Thymus (tissue), 11 donors: ENCODE measurements at regions not wholly inside any gene's neighbourhood (a gene's known extent, or its start where the extent isn't known, plus 50 kb on each side); places are given as distances from the start of the nearest gene placed in this dataset.

Experiments used
- DNase-seq, 9 donors: peaks; one replicate each; pipeline ENCODE4 v3.0.0-alpha.2; 2013; ENCODE audit warnings: low spot score in 9 of 9, low read depth in 6 of 9, missing footprints in 1 of 9
- H3K27ac ChIP-seq, 2 donors: one replicate each; pipeline ENCODE4 v1.5.1; 2013; ENCODE audit warnings: control low read depth in 1 of 2, low read depth in 1 of 2, low read length in 1 of 2, mild to moderate bottlenecking in 1 of 2, moderate library complexity in 1 of 2
- H3K27me3 ChIP-seq, 2 donors: one replicate each; pipeline ENCODE4 v1.5.1; 2013; ENCODE audit warnings: low read length in 1 of 2; ENCODE audit not compliant: control insufficient read depth in 2 of 2, insufficient read depth in 1 of 2
- H3K36me3 ChIP-seq, 2 donors: one replicate each; pipeline ENCODE4 v1.5.1; 2013; ENCODE audit warnings: low read length in 1 of 2, mild to moderate bottlenecking in 1 of 2, moderate library complexity in 1 of 2; ENCODE audit not compliant: control insufficient read depth in 2 of 2, insufficient read depth in 2 of 2
- H3K4me1 ChIP-seq, 2 donors: one replicate each; pipeline ENCODE4 v1.5.1; 2013; ENCODE audit warnings: low read length in 2 of 2; ENCODE audit not compliant: control insufficient read depth in 2 of 2, insufficient read depth in 2 of 2
- H3K4me3 ChIP-seq, 2 donors: one replicate each; pipeline ENCODE4 v1.5.1; 2013; ENCODE audit warnings: low read length in 2 of 2, control low read depth in 1 of 2, mild to moderate bottlenecking in 1 of 2
- H3K9me3 ChIP-seq, 2 donors: one replicate each; pipeline ENCODE4 v1.5.1; 2013; ENCODE audit warnings: low read length in 1 of 2, mild to moderate bottlenecking in 1 of 2; ENCODE audit not compliant: control insufficient read depth in 2 of 2, insufficient read depth in 1 of 2
- WGBS: extraction: QIAGEN DNeasy Blood & Tissue Kit; methylation state at CpG from one replicate; pipeline ENCODE4 v1.1.7; 2013; 5-methylcytosine and 5-hydroxymethylcytosine counted together
- donor health status: healthy.

- no peak overlapping the region for H3K27ac ChIP-seq
- no peaks in the 10 kb centered on the region for H3K4me1 ChIP-seq
- 76% methylated on average over 2 of the region's 2 CpGs for WGBS
- no peaks in the 10 kb centered on the region for H3K27me3 ChIP-seq
- H3K4me3 ChIP-seq = no peak overlapping the region
- no peaks in the 10 kb centered on the region for H3K36me3 ChIP-seq
- H3K9me3 ChIP-seq = no peaks in the 10 kb centered on the region
- no peak for DNase-seq
Observed at GRCh38 chr4:181601103-181601502, 642.1 kb upstream of the TENM3 start.

- Histone ChIP-seq H3K4me3 (no peak overlapping the region), H3K36me3 (no peaks in the 10 kb centered on the region), H3K9me3 (no peaks in the 10 kb centered on the region), H3K4me1 (no peaks in the 10 kb centered on the region), H3K27ac (no peak overlapping the region), H3K27me3 (no peaks in the 10 kb centered on the region)
- WGBS = 87% methylated on average over 4 of the region's 4 CpGs
- no peak for DNase-seq
Observed at GRCh38 chr4:181604546-181604945, 638.7 kb upstream of the TENM3 start.

DNA sequence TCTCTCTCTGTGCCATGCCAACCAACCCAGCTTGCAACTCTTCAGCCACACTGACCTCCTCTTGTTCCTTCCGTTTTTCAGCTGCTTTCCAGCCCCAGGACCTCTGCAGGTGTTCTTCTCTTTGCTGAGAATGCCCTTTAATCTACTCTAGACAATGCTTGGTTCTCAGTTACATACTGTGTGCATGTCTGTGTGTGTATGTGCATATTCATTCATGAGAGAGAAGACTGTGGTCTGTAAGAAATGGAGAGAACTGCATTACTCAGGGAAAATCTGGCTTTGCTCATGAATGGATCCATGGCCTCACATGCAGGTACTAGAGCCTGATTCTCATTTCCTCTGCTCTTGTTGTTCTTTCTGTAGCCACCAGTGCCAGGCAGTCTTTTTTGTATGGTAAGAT, 636.9 kb upstream of the TENM3 start:
- H3K27me3 ChIP-seq = no peaks in the 10 kb centered on the region
- H3K36me3 ChIP-seq = no peaks in the 10 kb centered on the region
- H3K27ac ChIP-seq = no peak overlapping the region
- H3K9me3 ChIP-seq = no peaks in the 10 kb centered on the region
- H3K4me1 ChIP-seq = no peaks in the 10 kb centered on the region
- no peak overlapping the region for H3K4me3 ChIP-seq
- DNase-seq = no peak
- 62% methylated on average over 1 of the region's 1 CpG for WGBS

DNA sequence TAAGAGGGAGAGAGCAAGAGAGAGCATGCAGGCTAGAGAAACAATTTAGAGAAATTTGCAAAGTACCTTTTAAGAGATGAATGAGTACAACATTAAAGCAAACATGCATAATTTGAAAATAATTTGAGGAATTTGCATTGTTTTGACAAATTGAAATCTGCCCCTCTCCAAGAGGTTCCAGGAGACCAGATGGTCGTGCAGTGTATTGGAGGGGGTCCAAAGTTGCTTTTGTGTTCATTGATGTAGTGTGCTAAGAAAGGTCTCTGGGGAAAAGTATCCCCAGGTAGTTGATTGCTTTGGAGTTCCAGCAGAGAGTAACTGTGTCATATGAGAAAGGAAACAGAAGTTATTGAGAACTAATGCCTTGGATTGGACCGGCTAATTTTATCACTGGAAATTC, 635.0 kb upstream of the TENM3 start:
- H3K27me3 ChIP-seq = no peaks in the 10 kb centered on the region
- no peak for DNase-seq
- no peaks in the 10 kb centered on the region for H3K9me3 ChIP-seq
- H3K4me3 ChIP-seq = no peak overlapping the region
- H3K27ac ChIP-seq = no peak overlapping the region
- WGBS = 57% methylated on average over 2 of the region's 2 CpGs
- H3K4me1 ChIP-seq = no peaks in the 10 kb centered on the region
- H3K36me3 ChIP-seq = no peaks in the 10 kb centered on the region

DNA sequence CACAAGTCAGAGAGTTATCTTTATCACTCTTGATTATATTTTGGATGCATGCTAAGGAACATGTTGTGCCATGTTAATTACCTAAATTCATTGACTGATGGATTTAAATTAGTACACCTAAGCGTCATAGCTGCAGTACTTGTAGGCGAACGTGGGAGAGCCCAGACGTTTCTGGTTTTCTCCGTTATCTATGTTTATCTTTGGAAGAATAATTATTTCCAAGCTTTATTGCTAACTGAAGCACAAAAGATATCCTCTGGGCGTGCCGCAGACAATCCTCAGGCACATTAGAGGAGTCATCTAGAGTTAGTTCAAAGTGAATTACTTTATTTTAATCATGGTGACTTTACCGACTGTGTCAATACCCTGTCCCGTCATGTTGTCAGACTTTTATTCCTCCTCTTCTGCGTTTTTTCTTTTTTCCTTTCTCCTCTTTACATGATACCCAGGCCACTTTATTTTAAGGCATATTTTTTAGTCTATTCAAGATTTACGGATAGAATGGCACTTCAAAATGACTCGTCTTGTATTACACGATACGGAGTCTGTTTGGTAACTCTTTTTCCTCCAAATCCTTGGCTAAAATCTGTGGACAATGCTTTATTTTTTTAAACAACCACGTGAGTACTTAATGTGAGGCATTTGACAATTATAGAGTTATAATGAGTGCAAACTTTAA, 632.0 kb upstream of the TENM3 start:
- 87% methylated on average over 15 of the region's 15 CpGs for WGBS
- Histone ChIP-seq H3K27me3 (no peaks in the 10 kb centered on the region), H3K4me1 (no peaks in the 10 kb centered on the region), H3K9me3 (no peaks in the 10 kb centered on the region), H3K27ac (no peak overlapping the region), H3K4me3 (no peak overlapping the region), H3K36me3 (no peaks in the 10 kb centered on the region)
- no peak for DNase-seq

- no peaks in the 10 kb centered on the region for H3K36me3 ChIP-seq
- 78% methylated on average over 8 of the region's 8 CpGs for WGBS
- H3K9me3 ChIP-seq = no peaks in the 10 kb centered on the region
- H3K4me1 ChIP-seq = no peaks in the 10 kb centered on the region
- no peak overlapping the region for H3K27ac ChIP-seq
- H3K4me3 ChIP-seq = no peak overlapping the region
- no peak for DNase-seq
- no peaks in the 10 kb centered on the region for H3K27me3 ChIP-seq
Observed at GRCh38 chr4:181611946-181612600, 631.1 kb upstream of the TENM3 start.

- no peaks in the 10 kb centered on the region for H3K27me3 ChIP-seq
- no peak for DNase-seq
- H3K27ac ChIP-seq = no peak overlapping the region
- H3K36me3 ChIP-seq = no peaks in the 10 kb centered on the region
- 84% methylated on average over 6 of the region's 6 CpGs for WGBS
- no peak overlapping the region for H3K4me3 ChIP-seq
- H3K9me3 ChIP-seq = no peaks in the 10 kb centered on the region
- H3K4me1 ChIP-seq = no peaks in the 10 kb centered on the region
Observed at GRCh38 chr4:181613200-181613599, 630.0 kb upstream of the TENM3 start.

DNA sequence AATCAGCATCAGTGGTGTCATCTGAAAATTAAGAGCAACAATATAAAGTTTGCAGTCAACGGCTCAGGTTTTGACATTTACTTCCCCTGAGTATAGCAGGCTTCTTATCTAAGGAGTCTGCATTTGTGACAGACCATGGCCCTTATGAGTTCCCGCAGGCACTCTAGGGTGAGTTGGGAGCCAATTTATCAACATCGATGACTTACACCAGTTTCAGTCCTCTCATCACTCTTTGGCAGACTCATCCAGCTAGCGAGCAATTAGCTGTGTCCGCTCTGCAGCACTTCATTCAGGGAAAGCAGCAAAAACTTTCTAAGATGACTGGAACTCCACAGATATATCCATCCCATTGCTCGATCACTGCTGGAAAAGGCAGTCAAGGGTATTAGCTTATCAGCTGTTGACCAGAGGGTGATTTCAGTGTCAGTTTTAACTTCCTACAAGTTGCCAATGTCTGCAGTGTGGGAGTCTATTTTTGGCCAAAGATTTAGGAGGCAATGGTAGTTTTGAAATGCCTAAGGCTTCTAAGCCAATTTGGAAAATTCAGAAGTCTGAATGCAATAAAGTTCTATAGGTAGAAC, 625.1 kb upstream of the TENM3 start:
- DNase-seq = no peak
- H3K4me3 ChIP-seq = no peak overlapping the region
- H3K27ac ChIP-seq = no peak overlapping the region
- H3K27me3 ChIP-seq = no peaks in the 10 kb centered on the region
- no peaks in the 10 kb centered on the region for H3K4me1 ChIP-seq
- no peaks in the 10 kb centered on the region for H3K9me3 ChIP-seq
- WGBS = 88% methylated on average over 6 of the region's 6 CpGs
- no peaks in the 10 kb centered on the region for H3K36me3 ChIP-seq

DNA sequence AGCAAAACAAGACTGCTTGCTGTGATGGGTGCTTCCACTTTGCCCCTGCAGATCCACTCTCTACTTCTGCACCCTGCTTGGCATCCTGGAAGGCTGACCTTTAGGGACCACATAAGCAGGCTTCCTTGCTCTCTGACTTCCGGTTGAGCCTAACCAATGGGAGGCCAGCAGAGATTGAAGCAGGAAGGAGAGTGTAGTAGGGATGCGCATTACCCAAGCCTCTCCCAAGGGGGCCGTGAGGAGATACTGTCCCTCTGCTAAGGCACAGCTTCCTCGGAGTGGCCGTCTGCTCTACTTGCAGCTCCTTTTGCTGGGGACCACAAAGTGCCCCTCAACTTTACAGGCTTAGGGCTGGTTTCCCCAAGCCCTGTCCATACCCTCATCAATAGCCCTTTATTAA, 624.3 kb upstream of the TENM3 start:
- Histone ChIP-seq H3K36me3 (no peaks in the 10 kb centered on the region), H3K4me1 (no peaks in the 10 kb centered on the region), H3K9me3 (no peaks in the 10 kb centered on the region), H3K4me3 (no peak overlapping the region), H3K27ac (no peak overlapping the region), H3K27me3 (no peaks in the 10 kb centered on the region)
- DNase-seq = no peak
- WGBS = 85% methylated on average over 5 of the region's 5 CpGs
